ENCODE measurements at regions not wholly inside any gene's neighbourhood (a gene's known extent, or its start where the extent isn't known, plus 50 kb on each side); places are given as distances from the start of the nearest gene placed in this dataset.

- Mint-ChIP-seq H3K36me3 (peaks cover 6% of the 10 kb centered on the region), H3K9me3 (peaks cover 6% of the 10 kb centered on the region), H3K27ac (no peak overlapping the region), H3K4me1 (peaks cover 6% of the 10 kb centered on the region), H3K4me3 (no peak overlapping the region), H3K27me3 (ENCODE audit: low read depth) (no peaks in the 10 kb centered on the region)
- ATAC-seq (no peak), DNase-seq (ENCODE audit: low spot score) (no peak)
- ChIA-PET POLR2A (no interaction called here), CTCF (no interaction called here)
- TF ChIP-seq ATF3 (CRISPR knock-in tag; conservative IDR thresholded peaks at IDR 0.05) (no peak), ZNF138 (CRISPR knock-in tag; conservative IDR thresholded peaks at IDR 0.05) (no peak), CREB1 (CRISPR knock-in tag; IDR thresholded peaks at IDR 0.05) (no peak), ZNF416 (CRISPR knock-in tag; IDR thresholded peaks at IDR 0.05) (no peak), CBFB (CRISPR knock-in tag; IDR thresholded peaks at IDR 0.05; ENCODE audit: low read depth) (no peak), AFF4 (CRISPR knock-in tag; IDR thresholded peaks at IDR 0.05; ENCODE audit: borderline replicate concordance) (no peak)
- TF ChIP-seq, protein P1, sequence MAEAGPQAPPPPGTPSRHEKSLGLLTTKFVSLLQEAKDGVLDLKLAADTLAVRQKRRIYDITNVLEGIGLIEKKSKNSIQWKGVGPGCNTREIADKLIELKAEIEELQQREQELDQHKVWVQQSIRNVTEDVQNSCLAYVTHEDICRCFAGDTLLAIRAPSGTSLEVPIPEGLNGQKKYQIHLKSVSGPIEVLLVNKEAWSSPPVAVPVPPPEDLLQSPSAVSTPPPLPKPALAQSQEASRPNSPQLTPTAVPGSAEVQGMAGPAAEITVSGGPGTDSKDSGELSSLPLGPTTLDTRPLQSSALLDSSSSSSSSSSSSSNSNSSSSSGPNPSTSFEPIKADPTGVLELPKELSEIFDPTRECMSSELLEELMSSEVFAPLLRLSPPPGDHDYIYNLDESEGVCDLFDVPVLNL (CRISPR knock-in tag; IDR thresholded peaks at IDR 0.05; ENCODE audit: borderline replicate concordance, low read depth), result no peak
Measured at GRCh38 chr4:60396341-60397049, 803.6 kb upstream of the ADGRL3 start.

DNA sequence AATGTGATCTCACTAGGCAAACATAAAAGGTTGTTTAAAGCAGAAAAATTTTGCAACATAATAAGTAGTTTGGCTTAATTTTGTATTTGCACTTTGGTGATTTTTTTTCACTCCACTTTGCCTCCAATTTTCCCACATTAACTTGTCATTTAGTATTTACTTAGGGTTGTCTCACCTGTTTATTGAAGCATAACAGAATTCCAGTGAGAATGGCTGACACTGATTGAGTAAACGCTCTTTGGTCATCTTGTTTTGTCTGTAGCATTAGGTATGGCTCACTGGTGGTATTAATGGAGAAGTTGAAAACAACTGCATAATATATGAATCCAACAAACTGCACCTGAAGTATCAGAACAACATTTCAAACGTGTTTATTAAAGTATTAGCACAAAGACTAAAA, 799.5 kb upstream of the ADGRL3 start:
- TF ChIP-seq ZNF121 (CRISPR knock-in tag; IDR thresholded peaks at IDR 0.05) (no peak), EMX1 (CRISPR knock-in tag; IDR thresholded peaks at IDR 0.05) (no peak), JUN (CRISPR knock-in tag; IDR thresholded peaks at IDR 0.05) (no peak), CBFB (CRISPR knock-in tag; IDR thresholded peaks at IDR 0.05; ENCODE audit: low read depth) (no peak), SP1 (CRISPR knock-in tag; conservative IDR thresholded peaks at IDR 0.05) (no peak), KAT7 (CRISPR knock-in tag; IDR thresholded peaks at IDR 0.05; ENCODE audit: borderline replicate concordance) (no peak), NR3C1 (CRISPR knock-in tag; conservative IDR thresholded peaks at IDR 0.05; ENCODE audit: low read depth) (no peak), PRRX2 (CRISPR knock-in tag; IDR thresholded peaks at IDR 0.05) (no peak), MYBL2 (CRISPR knock-in tag; IDR thresholded peaks at IDR 0.05) (no peak), ZNF416 (CRISPR knock-in tag; IDR thresholded peaks at IDR 0.05) (no peak), ESRRA (CRISPR knock-in tag; IDR thresholded peaks at IDR 0.05; ENCODE audit: borderline replicate concordance) (no peak)
- TF ChIP-seq, protein P2, sequence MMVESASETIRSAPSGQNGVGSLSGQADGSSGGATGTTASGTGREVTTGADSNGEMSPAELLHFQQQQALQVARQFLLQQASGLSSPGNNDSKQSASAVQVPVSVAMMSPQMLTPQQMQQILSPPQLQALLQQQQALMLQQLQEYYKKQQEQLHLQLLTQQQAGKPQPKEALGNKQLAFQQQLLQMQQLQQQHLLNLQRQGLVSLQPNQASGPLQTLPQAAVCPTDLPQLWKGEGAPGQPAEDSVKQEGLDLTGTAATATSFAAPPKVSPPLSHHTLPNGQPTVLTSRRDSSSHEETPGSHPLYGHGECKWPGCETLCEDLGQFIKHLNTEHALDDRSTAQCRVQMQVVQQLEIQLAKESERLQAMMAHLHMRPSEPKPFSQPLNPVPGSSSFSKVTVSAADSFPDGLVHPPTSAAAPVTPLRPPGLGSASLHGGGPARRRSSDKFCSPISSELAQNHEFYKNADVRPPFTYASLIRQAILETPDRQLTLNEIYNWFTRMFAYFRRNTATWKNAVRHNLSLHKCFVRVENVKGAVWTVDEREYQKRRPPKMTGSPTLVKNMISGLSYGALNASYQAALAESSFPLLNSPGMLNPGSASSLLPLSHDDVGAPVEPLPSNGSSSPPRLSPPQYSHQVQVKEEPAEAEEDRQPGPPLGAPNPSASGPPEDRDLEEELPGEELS (CRISPR knock-in tag; IDR thresholded peaks at IDR 0.05), result no peak
- TF ChIP-seq, protein P3, sequence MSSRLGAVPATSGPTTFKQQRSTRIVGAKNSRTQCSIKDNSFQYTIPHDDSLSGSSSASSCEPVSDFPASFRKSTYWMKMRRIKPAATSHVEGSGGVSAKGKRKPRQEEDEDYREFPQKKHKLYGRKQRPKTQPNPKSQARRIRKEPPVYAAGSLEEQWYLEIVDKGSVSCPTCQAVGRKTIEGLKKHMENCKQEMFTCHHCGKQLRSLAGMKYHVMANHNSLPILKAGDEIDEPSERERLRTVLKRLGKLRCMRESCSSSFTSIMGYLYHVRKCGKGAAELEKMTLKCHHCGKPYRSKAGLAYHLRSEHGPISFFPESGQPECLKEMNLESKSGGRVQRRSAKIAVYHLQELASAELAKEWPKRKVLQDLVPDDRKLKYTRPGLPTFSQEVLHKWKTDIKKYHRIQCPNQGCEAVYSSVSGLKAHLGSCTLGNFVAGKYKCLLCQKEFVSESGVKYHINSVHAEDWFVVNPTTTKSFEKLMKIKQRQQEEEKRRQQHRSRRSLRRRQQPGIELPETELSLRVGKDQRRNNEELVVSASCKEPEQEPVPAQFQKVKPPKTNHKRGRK (CRISPR knock-in tag; IDR thresholded peaks at IDR 0.05; ENCODE audit: borderline replicate concordance), result no peak
- TF ChIP-seq, protein P4, sequence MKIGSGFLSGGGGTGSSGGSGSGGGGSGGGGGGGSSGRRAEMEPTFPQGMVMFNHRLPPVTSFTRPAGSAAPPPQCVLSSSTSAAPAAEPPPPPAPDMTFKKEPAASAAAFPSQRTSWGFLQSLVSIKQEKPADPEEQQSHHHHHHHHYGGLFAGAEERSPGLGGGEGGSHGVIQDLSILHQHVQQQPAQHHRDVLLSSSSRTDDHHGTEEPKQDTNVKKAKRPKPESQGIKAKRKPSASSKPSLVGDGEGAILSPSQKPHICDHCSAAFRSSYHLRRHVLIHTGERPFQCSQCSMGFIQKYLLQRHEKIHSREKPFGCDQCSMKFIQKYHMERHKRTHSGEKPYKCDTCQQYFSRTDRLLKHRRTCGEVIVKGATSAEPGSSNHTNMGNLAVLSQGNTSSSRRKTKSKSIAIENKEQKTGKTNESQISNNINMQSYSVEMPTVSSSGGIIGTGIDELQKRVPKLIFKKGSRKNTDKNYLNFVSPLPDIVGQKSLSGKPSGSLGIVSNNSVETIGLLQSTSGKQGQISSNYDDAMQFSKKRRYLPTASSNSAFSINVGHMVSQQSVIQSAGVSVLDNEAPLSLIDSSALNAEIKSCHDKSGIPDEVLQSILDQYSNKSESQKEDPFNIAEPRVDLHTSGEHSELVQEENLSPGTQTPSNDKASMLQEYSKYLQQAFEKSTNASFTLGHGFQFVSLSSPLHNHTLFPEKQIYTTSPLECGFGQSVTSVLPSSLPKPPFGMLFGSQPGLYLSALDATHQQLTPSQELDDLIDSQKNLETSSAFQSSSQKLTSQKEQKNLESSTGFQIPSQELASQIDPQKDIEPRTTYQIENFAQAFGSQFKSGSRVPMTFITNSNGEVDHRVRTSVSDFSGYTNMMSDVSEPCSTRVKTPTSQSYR (CRISPR knock-in tag; IDR thresholded peaks at IDR 0.05), result no peak
- DNase-seq (ENCODE audit: low spot score) (no peak), ATAC-seq (no peak)
- Mint-ChIP-seq H3K4me1 (peaks cover 17% of the 10 kb centered on the region), H3K4me3 (no peak overlapping the region), H3K27me3 (ENCODE audit: low read depth) (peaks cover 7% of the 10 kb centered on the region), H3K9me3 (no peaks in the 10 kb centered on the region), H3K36me3 (no peaks in the 10 kb centered on the region), H3K27ac (no peak overlapping the region)
- ChIA-PET CTCF (interaction anchor here (1.6 kb wide), 1 partner anchor 63 kb away, joined by 4 read pairs; no protein-coding TSS in a partner anchor), POLR2A (no interaction called here)

Measured in WTC11 (cell line).